Parathyroid adenoma (tissue), 2 donors: ENCODE measurements at regions not wholly inside any gene's neighbourhood (a gene's known extent, or its start where the extent isn't known, plus 50 kb on each side); places are given as distances from the start of the nearest gene placed in this dataset.

Source experiments
- H2AFZ ChIP-seq: fragments of 300-600 bp; sonication (generic); one replicate; pipeline ENCODE4 v1.7.0; 2017; ENCODE audit warnings: antibody characterized with exemption, mild to moderate bottlenecking
- H3K27ac ChIP-seq: fragments of 300-600 bp; sonication (generic); one replicate; pipeline ENCODE4 v1.7.0; 2017
- H3K27me3 ChIP-seq: fragments of 300-600 bp; sonication (generic); one replicate; pipeline ENCODE4 v1.7.0; 2017; ENCODE audit warnings: low read length; ENCODE audit not compliant: control insufficient read depth, insufficient read depth
- H3K36me3 ChIP-seq: fragments of 300-600 bp; sonication (generic); one replicate; pipeline ENCODE4 v1.7.0; 2017; ENCODE audit warnings: low read length; ENCODE audit not compliant: control insufficient read depth, insufficient read depth
- H3K4me1 ChIP-seq: fragments of 300-600 bp; sonication (generic); one replicate; pipeline ENCODE4 v1.7.0; 2017; ENCODE audit warnings: control low read depth
- H3K4me2 ChIP-seq: fragments of 300-600 bp; sonication (generic); one replicate; pipeline ENCODE4 v1.7.0; 2017; ENCODE audit warnings: low read length
- H3K4me3 ChIP-seq: fragments of 300-600 bp; sonication (generic); one replicate; pipeline ENCODE4 v1.7.0; 2017; ENCODE audit warnings: low read depth, low read length
- H3K79me2 ChIP-seq: fragments of 300-600 bp; sonication (generic); one replicate; pipeline ENCODE4 v1.7.0; 2017; ENCODE audit warnings: control low read depth
- H3K9ac ChIP-seq: fragments of 300-600 bp; sonication (generic); one replicate; pipeline ENCODE4 v1.7.0; 2017; ENCODE audit warnings: mild to moderate bottlenecking
- H3K9me3 ChIP-seq: fragments of 300-600 bp; sonication (generic); one replicate; pipeline ENCODE4 v1.7.0; 2017; ENCODE audit warnings: low read length; ENCODE audit not compliant: control insufficient read depth
- TF ChIP-seq, protein P1 (sequence below): fragments of 300-600 bp; sonication (generic); IDR thresholded peaks from one replicate; pipeline ENCODE4 v1.7.0; 2017; ENCODE audit warnings: antibody characterized with exemption, mild to moderate bottlenecking
- donor health status: primary hyperparathyroidism.

DNA sequence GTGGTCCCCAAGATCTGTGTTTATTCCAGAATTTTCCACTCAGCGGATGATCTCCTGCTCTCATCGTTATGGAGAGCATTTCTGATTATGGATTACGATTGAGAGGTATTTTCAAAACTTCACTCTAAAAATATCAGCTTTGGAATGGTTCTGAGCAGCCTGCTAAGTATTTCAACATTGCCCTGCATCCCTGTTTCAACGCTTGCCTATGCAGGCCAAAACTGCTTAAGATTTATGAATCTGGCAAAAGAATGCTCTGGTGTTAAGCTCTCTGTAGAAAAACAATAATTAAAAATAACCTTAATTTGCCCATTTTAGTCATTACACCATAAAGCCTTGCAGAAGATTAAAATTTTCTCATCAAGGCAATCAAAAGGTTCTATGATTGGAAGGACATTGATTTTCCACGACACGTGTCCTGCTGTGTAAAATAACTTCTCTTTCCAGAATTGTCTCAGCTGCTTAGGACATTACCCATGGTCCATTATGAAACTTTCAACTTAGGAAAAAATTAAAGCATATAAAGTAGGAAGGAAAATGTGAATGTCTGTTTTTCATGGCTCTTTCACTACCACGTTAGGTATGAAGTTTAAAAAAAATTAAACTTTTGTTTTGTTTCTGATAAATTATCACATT lies 229.9 kb downstream of the ACKR3 start:
- Histone ChIP-seq H3K27me3 (no peaks in the 10 kb centered on the region), H3K9me3 (no peaks in the 10 kb centered on the region), H3K4me1 (no peaks in the 10 kb centered on the region), H3K79me2 (no peaks in the 10 kb centered on the region), H3K9ac (no peak overlapping the region), H3K4me3 (no peak overlapping the region), H2AFZ (no peak overlapping the region), H3K4me2 (no peak overlapping the region), H3K36me3 (no peaks in the 10 kb centered on the region), H3K27ac (no peak overlapping the region)
- TF ChIP-seq, protein P1, sequence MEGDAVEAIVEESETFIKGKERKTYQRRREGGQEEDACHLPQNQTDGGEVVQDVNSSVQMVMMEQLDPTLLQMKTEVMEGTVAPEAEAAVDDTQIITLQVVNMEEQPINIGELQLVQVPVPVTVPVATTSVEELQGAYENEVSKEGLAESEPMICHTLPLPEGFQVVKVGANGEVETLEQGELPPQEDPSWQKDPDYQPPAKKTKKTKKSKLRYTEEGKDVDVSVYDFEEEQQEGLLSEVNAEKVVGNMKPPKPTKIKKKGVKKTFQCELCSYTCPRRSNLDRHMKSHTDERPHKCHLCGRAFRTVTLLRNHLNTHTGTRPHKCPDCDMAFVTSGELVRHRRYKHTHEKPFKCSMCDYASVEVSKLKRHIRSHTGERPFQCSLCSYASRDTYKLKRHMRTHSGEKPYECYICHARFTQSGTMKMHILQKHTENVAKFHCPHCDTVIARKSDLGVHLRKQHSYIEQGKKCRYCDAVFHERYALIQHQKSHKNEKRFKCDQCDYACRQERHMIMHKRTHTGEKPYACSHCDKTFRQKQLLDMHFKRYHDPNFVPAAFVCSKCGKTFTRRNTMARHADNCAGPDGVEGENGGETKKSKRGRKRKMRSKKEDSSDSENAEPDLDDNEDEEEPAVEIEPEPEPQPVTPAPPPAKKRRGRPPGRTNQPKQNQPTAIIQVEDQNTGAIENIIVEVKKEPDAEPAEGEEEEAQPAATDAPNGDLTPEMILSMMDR, result no peak

DNA sequence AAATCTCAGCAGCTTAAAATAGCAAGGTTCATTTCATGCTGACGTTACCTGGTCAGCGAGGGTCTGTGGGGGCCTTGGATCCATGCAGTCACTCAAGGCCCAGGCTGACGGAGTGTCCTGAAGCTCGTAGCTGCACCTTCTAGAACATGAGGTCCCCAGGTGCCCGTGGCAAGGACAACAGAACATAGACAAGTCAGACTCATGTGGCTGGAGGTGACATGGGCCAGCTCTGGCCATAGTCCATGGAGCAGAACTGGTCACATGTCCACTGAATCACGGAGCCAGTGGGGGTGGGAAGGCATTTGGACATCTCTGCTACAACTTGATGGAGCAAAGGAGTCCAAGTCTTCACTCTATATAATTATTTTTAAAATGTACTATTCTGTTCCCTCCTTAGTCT lies 233.2 kb downstream of the ACKR3 start:
- H3K4me1 ChIP-seq, result no peaks in the 10 kb centered on the region
- no peak overlapping the region for H3K4me3 ChIP-seq
- TF ChIP-seq, protein P1, result no peak
- no peaks in the 10 kb centered on the region for H3K27me3 ChIP-seq
- no peak overlapping the region for H3K9ac ChIP-seq
- no peaks in the 10 kb centered on the region for H3K36me3 ChIP-seq
- H3K4me2 ChIP-seq, result no peak overlapping the region
- H2AFZ ChIP-seq, result no peak overlapping the region
- H3K79me2 ChIP-seq, result no peaks in the 10 kb centered on the region
- H3K27ac ChIP-seq, result no peak overlapping the region
- no peaks in the 10 kb centered on the region for H3K9me3 ChIP-seq

DNA sequence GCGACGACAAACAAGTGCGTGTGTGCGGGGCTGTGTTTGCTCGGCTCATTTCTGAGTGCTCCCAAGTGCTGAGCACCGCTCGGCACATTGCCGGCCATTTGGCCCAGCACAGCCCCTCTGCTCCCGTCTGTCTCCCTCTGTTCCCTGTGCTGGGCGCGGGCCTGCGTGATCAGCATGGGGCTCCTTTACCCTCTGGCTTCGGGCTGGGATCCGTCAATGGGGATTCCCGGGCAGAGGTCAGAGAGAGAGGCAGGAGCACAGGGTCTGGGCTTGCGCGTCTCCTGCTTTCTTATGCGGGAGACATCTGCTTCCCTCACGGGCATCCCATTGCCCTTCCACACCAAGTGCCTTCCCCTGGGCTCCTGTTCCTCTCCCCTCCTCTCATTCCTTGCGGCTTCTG lies 234.0 kb downstream of the ACKR3 start:
- Histone ChIP-seq H3K4me2 (no peak overlapping the region), H2AFZ (no peak overlapping the region), H3K4me3 (no peak overlapping the region), H3K4me1 (no peaks in the 10 kb centered on the region), H3K9me3 (no peaks in the 10 kb centered on the region), H3K79me2 (no peaks in the 10 kb centered on the region), H3K27me3 (no peaks in the 10 kb centered on the region), H3K27ac (no peak overlapping the region), H3K36me3 (no peaks in the 10 kb centered on the region), H3K9ac (no peak overlapping the region)
- TF ChIP-seq, protein P1, result no peak

DNA sequence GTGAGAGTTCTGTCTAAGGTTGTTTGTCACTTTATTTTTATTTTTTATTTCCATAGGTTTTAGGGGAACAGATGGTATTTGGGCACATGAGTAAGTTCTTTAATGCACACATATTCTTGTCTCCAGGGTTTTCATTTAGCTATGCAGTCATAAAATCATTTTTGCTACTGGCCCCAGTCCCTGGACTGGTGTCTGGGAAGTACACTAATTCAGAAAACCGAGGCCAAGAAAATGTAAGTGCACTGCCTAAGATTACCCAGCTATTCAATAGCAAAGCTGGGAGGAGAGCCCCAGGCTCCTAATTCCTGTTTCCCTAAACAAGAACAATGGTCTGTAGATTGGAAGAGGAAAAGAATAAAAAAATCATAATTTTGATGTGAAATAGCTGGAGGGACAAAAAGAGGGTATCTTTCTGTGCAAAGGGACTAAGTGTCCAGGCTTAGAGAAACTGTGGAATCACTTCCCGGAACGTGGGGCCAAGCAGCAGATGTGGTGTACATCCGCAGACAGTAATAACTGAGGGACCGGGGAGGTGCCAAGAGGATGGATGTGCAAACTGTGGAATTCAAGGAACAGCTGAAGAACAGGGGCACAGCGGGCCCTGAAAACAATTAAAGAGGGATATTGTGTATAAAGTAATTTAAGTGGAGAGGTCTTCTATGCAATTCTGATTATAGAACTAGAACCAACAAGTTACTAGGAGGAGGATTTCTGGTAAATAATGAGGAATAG lies 236.3 kb downstream of the ACKR3 start:
- H3K36me3 ChIP-seq, result no peaks in the 10 kb centered on the region
- H3K4me1 ChIP-seq, result no peaks in the 10 kb centered on the region
- TF ChIP-seq, protein P1, result no peak
- H3K27ac ChIP-seq, result no peak overlapping the region
- H3K27me3 ChIP-seq, result no peaks in the 10 kb centered on the region
- H2AFZ ChIP-seq, result no peak overlapping the region
- no peak overlapping the region for H3K4me2 ChIP-seq
- no peaks in the 10 kb centered on the region for H3K79me2 ChIP-seq
- H3K4me3 ChIP-seq, result no peak overlapping the region
- no peaks in the 10 kb centered on the region for H3K9me3 ChIP-seq
- H3K9ac ChIP-seq, result no peak overlapping the region

DNA sequence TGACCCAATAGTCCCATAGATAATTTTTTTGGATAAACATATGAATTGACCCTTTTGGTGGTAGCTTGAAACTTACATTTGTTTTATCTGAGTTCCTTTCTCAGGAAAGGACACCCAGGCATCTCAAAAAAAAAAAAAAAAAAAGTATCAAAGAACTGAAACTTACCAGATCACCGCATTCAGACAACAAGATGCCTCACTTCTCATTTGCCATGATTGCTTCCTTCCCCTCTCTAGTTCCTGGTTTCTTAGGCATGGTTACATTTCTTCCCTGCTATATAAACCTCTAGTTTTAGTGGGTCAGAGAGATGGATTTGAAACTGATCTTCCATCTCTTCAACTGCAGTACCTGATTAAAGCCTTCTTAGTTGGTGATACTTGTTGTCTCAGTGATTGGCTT lies 240.1 kb downstream of the ACKR3 start:
- TF ChIP-seq, protein P1, result no peak
- H3K9ac ChIP-seq, result no peak overlapping the region
- H3K4me1 ChIP-seq, result no peaks in the 10 kb centered on the region
- no peaks in the 10 kb centered on the region for H3K9me3 ChIP-seq
- H3K27me3 ChIP-seq, result no peaks in the 10 kb centered on the region
- no peak overlapping the region for H2AFZ ChIP-seq
- H3K79me2 ChIP-seq, result no peaks in the 10 kb centered on the region
- H3K4me3 ChIP-seq, result no peak overlapping the region
- H3K27ac ChIP-seq, result no peak overlapping the region
- H3K4me2 ChIP-seq, result no peak overlapping the region
- no peaks in the 10 kb centered on the region for H3K36me3 ChIP-seq
